22Rv1 (cell line): ENCODE measurements at regions not wholly inside any gene's neighbourhood (a gene's known extent, or its start where the extent isn't known, plus 50 kb on each side); places are given as distances from the start of the nearest gene placed in this dataset.

Source experiments
- H3K27ac ChIP-seq: fragments of 450-650 bp; 2 replicates; pipeline ENCODE4 v1.5.1; 2017
- CTCF ChIP-seq: fragments of 450-650 bp; IDR thresholded peaks from 2 replicates; pipeline ENCODE4 v1.5.1; 2017; ENCODE audit warnings: mild to moderate bottlenecking
- ZFX ChIP-seq: fragments of 450-650 bp; IDR thresholded peaks from 2 replicates; pipeline ENCODE4 v1.6.1; 2017; ENCODE audit warnings: antibody characterized with exemption, borderline replicate concordance

GRCh38 chr7:94064541-94065191 is 60.5 kb upstream of the BET1 start:
- no peak overlapping the region for H3K27ac ChIP-seq
- TF ChIP-seq CTCF (no peak), ZFX (no peak)

- TF ChIP-seq CTCF: no peak
- TF ChIP-seq ZFX: no peak
- no peak overlapping the region for H3K27ac ChIP-seq
Measured at GRCh38 chr7:94067047-94067446, 62.9 kb upstream of the BET1 start.

GRCh38 chr7:94067506-94067905 is 63.4 kb upstream of the BET1 start:
- H3K27ac ChIP-seq: no peak overlapping the region
- TF ChIP-seq ZFX: no peak
- TF ChIP-seq CTCF: no peak

- no peak for TF ChIP-seq ZFX
- no peak for TF ChIP-seq CTCF
- H3K27ac ChIP-seq: no peak overlapping the region
Measured at GRCh38 chr7:94069162-94069739, 65.1 kb upstream of the BET1 start.

GRCh38 chr7:94080551-94080950 is 76.4 kb upstream of the BET1 start:
- TF ChIP-seq CTCF: no peak
- TF ChIP-seq ZFX: no peak
- no peak overlapping the region for H3K27ac ChIP-seq

GRCh38 chr7:94082126-94082525 is 78.0 kb upstream of the BET1 start:
- TF ChIP-seq CTCF: no peak
- TF ChIP-seq ZFX: no peak
- H3K27ac ChIP-seq: no peak overlapping the region

- H3K27ac ChIP-seq: no peak overlapping the region
- TF ChIP-seq CTCF (peak; percentile 93), ZFX (no peak)
Measured at GRCh38 chr7:94087664-94088352, 83.7 kb upstream of the BET1 start.
